ENCODE measurements at regions not wholly inside any gene's neighbourhood (a gene's known extent, or its start where the extent isn't known, plus 50 kb on each side); places are given as distances from the start of the nearest gene placed in this dataset.
"Not testable (repeated sequence)": the region's sequence is repeated elsewhere in the genome, so short reads cannot be mapped to it uniquely, and the experiment has no call there.

- Mint-ChIP-seq H3K27me3 (ENCODE audit: low read depth) (no peaks in the 10 kb centered on the region), H3K36me3 (ENCODE audit: low read depth) (no peaks in the 10 kb centered on the region), H3K4me3 (no peak overlapping the region), H3K4me1 (ENCODE audit: low read depth) (no peaks in the 10 kb centered on the region), H3K27ac (no peak overlapping the region), H3K9me3 (no peaks in the 10 kb centered on the region)
Measured at GRCh38 chr14:81751198-81751597, 217.5 kb upstream of the SEL1L start.

GRCh38 chr14:81759541-81759940 is 225.9 kb upstream of the SEL1L start:
- Mint-ChIP-seq H3K4me1 (ENCODE audit: low read depth) (no peaks in the 10 kb centered on the region), H3K36me3 (ENCODE audit: low read depth) (no peaks in the 10 kb centered on the region), H3K9me3 (no peaks in the 10 kb centered on the region), H3K27ac (no peak overlapping the region), H3K27me3 (ENCODE audit: low read depth) (no peaks in the 10 kb centered on the region), H3K4me3 (no peak overlapping the region)

- Mint-ChIP-seq H3K27ac (no peak overlapping the region), H3K9me3 (no peaks in the 10 kb centered on the region), H3K4me1 (ENCODE audit: low read depth) (no peaks in the 10 kb centered on the region), H3K4me3 (no peak overlapping the region), H3K36me3 (ENCODE audit: low read depth) (no peaks in the 10 kb centered on the region), H3K27me3 (ENCODE audit: low read depth) (no peaks in the 10 kb centered on the region)
Measured at GRCh38 chr14:81765651-81766275, 232.1 kb upstream of the SEL1L start.

GRCh38 chr14:81766321-81766915 is 232.8 kb upstream of the SEL1L start:
- H3K4me1 Mint-ChIP-seq (ENCODE audit: low read depth): no peaks in the 10 kb centered on the region
- H3K27me3 Mint-ChIP-seq (ENCODE audit: low read depth): no peaks in the 10 kb centered on the region
- H3K27ac Mint-ChIP-seq: no peak overlapping the region
- H3K9me3 Mint-ChIP-seq: no peaks in the 10 kb centered on the region
- H3K4me3 Mint-ChIP-seq: no peak overlapping the region
- no peaks in the 10 kb centered on the region for H3K36me3 Mint-ChIP-seq (ENCODE audit: low read depth)

GRCh38 chr14:81767266-81767995 is 233.8 kb upstream of the SEL1L start:
- H3K27ac Mint-ChIP-seq: no peak overlapping the region
- no peaks in the 10 kb centered on the region for H3K27me3 Mint-ChIP-seq (ENCODE audit: low read depth)
- H3K4me1 Mint-ChIP-seq (ENCODE audit: low read depth): no peaks in the 10 kb centered on the region
- H3K36me3 Mint-ChIP-seq (ENCODE audit: low read depth): no peaks in the 10 kb centered on the region
- H3K4me3 Mint-ChIP-seq: no peak overlapping the region
- no peaks in the 10 kb centered on the region for H3K9me3 Mint-ChIP-seq

- Mint-ChIP-seq H3K4me3 (no peak overlapping the region), H3K36me3 (ENCODE audit: low read depth) (no peaks in the 10 kb centered on the region), H3K27ac (no peak overlapping the region), H3K4me1 (ENCODE audit: low read depth) (no peaks in the 10 kb centered on the region), H3K9me3 (no peaks in the 10 kb centered on the region), H3K27me3 (ENCODE audit: low read depth) (no peaks in the 10 kb centered on the region)
Measured at GRCh38 chr14:81771651-81772275, 238.1 kb upstream of the SEL1L start.

GRCh38 chr14:81772381-81772780 is 238.7 kb upstream of the SEL1L start:
- no peak overlapping the region for H3K27ac Mint-ChIP-seq
- H3K9me3 Mint-ChIP-seq: no peaks in the 10 kb centered on the region
- H3K36me3 Mint-ChIP-seq (ENCODE audit: low read depth): no peaks in the 10 kb centered on the region
- H3K4me3 Mint-ChIP-seq: no peak overlapping the region
- H3K4me1 Mint-ChIP-seq (ENCODE audit: low read depth): no peaks in the 10 kb centered on the region
- H3K27me3 Mint-ChIP-seq (ENCODE audit: low read depth): no peaks in the 10 kb centered on the region

GRCh38 chr14:81776531-81776930 is 242.9 kb upstream of the SEL1L start:
- H3K4me1 Mint-ChIP-seq (ENCODE audit: low read depth): no peaks in the 10 kb centered on the region
- no peaks in the 10 kb centered on the region for H3K9me3 Mint-ChIP-seq
- H3K4me3 Mint-ChIP-seq: no peak overlapping the region
- H3K36me3 Mint-ChIP-seq (ENCODE audit: low read depth): no peaks in the 10 kb centered on the region
- H3K27ac Mint-ChIP-seq: no peak overlapping the region
- H3K27me3 Mint-ChIP-seq (ENCODE audit: low read depth): no peaks in the 10 kb centered on the region

GRCh38 chr14:81781798-81782197 is 248.1 kb upstream of the SEL1L start:
- not testable (repeated sequence) for H3K9me3 Mint-ChIP-seq; H3K4me1 Mint-ChIP-seq (ENCODE audit: low read depth); H3K27me3 Mint-ChIP-seq (ENCODE audit: low read depth); H3K4me3 Mint-ChIP-seq; H3K27ac Mint-ChIP-seq; H3K36me3 Mint-ChIP-seq (ENCODE audit: low read depth)

- Mint-ChIP-seq H3K4me1 (ENCODE audit: low read depth) (no peaks in the 10 kb centered on the region), H3K9me3 (peaks cover 13% of the 10 kb centered on the region)
Measured at GRCh38 chr14:81784084-81784483, 250.4 kb upstream of the SEL1L start.

GRCh38 chr14:81797315-81797714 is 263.7 kb upstream of the SEL1L start:
- Mint-ChIP-seq H3K4me3 (no peak overlapping the region), H3K4me1 (ENCODE audit: low read depth) (no peaks in the 10 kb centered on the region), H3K36me3 (ENCODE audit: low read depth) (no peaks in the 10 kb centered on the region), H3K27ac (no peak overlapping the region), H3K27me3 (ENCODE audit: low read depth) (no peaks in the 10 kb centered on the region), H3K9me3 (peaks cover 6% of the 10 kb centered on the region)

More at GRCh38 chr14:81784084-81784483, 250.4 kb upstream of the SEL1L start:
- H3K36me3 Mint-ChIP-seq (ENCODE audit: low read depth): no peaks in the 10 kb centered on the region
- H3K27me3 Mint-ChIP-seq (ENCODE audit: low read depth): no peaks in the 10 kb centered on the region
- no peak overlapping the region for H3K27ac Mint-ChIP-seq
- no peak overlapping the region for H3K4me3 Mint-ChIP-seq

GRCh38 chr14:81801921-81802320 is 268.3 kb upstream of the SEL1L start:
- Mint-ChIP-seq H3K27ac (no peak overlapping the region), H3K36me3 (ENCODE audit: low read depth) (no peaks in the 10 kb centered on the region), H3K9me3 (no peaks in the 10 kb centered on the region), H3K4me3 (no peak overlapping the region), H3K4me1 (ENCODE audit: low read depth) (no peaks in the 10 kb centered on the region), H3K27me3 (ENCODE audit: low read depth) (no peaks in the 10 kb centered on the region)

GRCh38 chr14:81802341-81802740 is 268.7 kb upstream of the SEL1L start:
- no peak overlapping the region for H3K27ac Mint-ChIP-seq
- no peaks in the 10 kb centered on the region for H3K36me3 Mint-ChIP-seq (ENCODE audit: low read depth)
- no peaks in the 10 kb centered on the region for H3K27me3 Mint-ChIP-seq (ENCODE audit: low read depth)
- H3K4me3 Mint-ChIP-seq: no peak overlapping the region
- H3K9me3 Mint-ChIP-seq: no peaks in the 10 kb centered on the region
- no peaks in the 10 kb centered on the region for H3K4me1 Mint-ChIP-seq (ENCODE audit: low read depth)

- Mint-ChIP-seq H3K27me3 (ENCODE audit: low read depth) (no peaks in the 10 kb centered on the region), H3K4me1 (ENCODE audit: low read depth) (no peaks in the 10 kb centered on the region), H3K36me3 (ENCODE audit: low read depth) (no peaks in the 10 kb centered on the region), H3K9me3 (peaks cover 2% of the 10 kb centered on the region), H3K27ac (no peak overlapping the region), H3K4me3 (no peak overlapping the region)
Measured at GRCh38 chr14:81805785-81806184, 272.1 kb upstream of the SEL1L start.
